ENCODE measurements at regions not wholly inside any gene's neighbourhood (a gene's known extent, or its start where the extent isn't known, plus 50 kb on each side); places are given as distances from the start of the nearest gene placed in this dataset.

DNA sequence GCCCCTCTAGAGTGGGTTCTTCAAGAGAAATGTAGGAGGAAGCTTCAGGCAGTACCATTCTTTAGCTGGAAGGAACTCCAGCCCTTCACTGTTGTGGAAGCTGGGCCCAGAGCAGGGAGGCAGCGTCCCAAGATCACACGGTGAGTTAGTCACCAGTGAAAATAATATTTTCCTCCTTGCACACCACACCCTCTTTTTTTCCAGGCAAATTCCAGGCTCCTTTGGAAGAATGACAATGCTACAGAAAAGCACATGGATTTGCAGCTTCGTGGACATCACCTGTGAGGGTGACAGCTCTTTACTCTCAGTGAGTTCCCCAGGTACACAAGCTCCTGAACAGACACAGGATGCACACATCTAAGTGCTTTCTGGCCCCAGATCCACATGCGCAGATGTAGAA lies 157.1 kb downstream of the COL6A3 start:
- BruUV-seq (replicated peaks): no TSS peak
- Histone ChIP-seq H3K9me2 (ENCODE audit: insufficient read depth) (no peaks in the 10 kb centered on the region), H4K20me1 (ENCODE audit: insufficient read depth) (no peaks in the 10 kb centered on the region), H3F3A (ENCODE audit: insufficient read depth, low read depth) (peaks cover 15% of the 10 kb centered on the region; the same call in 1 of the 2 replicates), H3K4me3 (no peak overlapping the region), H3K27me3 (ENCODE audit: insufficient read depth, low read depth) (no peaks in the 10 kb centered on the region), H2AFZ (no peak overlapping the region), H3K79me2 (ENCODE audit: low read depth) (no peaks in the 10 kb centered on the region), H3K27ac (no peak overlapping the region), H3K4me2 (no peak overlapping the region), H3K9me3 (ENCODE audit: insufficient read depth, low read depth) (peaks cover 3% of the 10 kb centered on the region; the same call in 1 of the 2 replicates), H3K36me3 (ENCODE audit: low read depth) (no peaks in the 10 kb centered on the region), H3K4me1 (replicated peaks; ENCODE audit: insufficient read depth) (peaks cover 24% of the 10 kb centered on the region)
- CTCF ChIA-PET: interaction anchor here (1.1 kb wide), 1 partner anchor 91 kb away, joined by 3 read pairs; no protein-coding TSS in a partner anchor
- no peak for TF ChIP-seq EZH2 (IDR thresholded peaks at IDR 0.05; ENCODE audit: low read depth)
- TF ChIP-seq, protein P1, sequence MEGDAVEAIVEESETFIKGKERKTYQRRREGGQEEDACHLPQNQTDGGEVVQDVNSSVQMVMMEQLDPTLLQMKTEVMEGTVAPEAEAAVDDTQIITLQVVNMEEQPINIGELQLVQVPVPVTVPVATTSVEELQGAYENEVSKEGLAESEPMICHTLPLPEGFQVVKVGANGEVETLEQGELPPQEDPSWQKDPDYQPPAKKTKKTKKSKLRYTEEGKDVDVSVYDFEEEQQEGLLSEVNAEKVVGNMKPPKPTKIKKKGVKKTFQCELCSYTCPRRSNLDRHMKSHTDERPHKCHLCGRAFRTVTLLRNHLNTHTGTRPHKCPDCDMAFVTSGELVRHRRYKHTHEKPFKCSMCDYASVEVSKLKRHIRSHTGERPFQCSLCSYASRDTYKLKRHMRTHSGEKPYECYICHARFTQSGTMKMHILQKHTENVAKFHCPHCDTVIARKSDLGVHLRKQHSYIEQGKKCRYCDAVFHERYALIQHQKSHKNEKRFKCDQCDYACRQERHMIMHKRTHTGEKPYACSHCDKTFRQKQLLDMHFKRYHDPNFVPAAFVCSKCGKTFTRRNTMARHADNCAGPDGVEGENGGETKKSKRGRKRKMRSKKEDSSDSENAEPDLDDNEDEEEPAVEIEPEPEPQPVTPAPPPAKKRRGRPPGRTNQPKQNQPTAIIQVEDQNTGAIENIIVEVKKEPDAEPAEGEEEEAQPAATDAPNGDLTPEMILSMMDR (conservative IDR thresholded peaks at IDR 0.05): no peak
- POLR2A ChIA-PET (ENCODE audit: unreplicated experiment): no interaction called here
- intact Hi-C loops (cut with micrococcal nuclease; ENCODE audit: unreplicated experiment): no loop called here
- DNase-seq: no peak

DNA sequence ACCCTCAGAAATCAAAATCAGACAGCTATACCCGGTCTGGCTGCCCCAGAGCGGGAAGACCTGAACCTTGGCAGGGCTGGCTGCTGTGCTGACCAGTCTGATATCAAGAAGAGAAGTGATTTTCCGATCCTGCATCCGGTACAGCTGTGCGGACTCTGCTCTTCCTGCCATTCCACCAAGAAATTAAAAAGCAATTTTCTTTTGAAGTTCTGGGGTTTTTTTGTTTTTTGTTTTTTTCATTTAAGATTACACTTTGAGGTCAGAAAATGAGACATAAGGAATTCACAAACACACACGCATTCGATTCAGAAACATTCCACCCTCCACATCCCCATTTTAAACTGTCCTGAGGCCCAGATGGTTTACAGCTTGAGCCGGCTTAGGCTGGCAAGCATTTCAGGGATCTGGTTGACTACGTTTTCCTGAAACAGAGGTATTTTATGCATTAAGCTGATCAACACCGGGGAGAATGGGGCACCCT lies 156.5 kb downstream of the COL6A3 start:
- Histone ChIP-seq H3K9me2 (ENCODE audit: insufficient read depth) (no peaks in the 10 kb centered on the region), H3K27ac (no peak overlapping the region), H3K4me3 (no peak overlapping the region), H2AFZ (no peak overlapping the region), H3K4me2 (no peak overlapping the region), H3F3A (ENCODE audit: insufficient read depth, low read depth) (peaks cover 18% of the 10 kb centered on the region), H3K27me3 (ENCODE audit: insufficient read depth, low read depth) (no peaks in the 10 kb centered on the region), H3K36me3 (ENCODE audit: low read depth) (no peaks in the 10 kb centered on the region), H4K20me1 (ENCODE audit: insufficient read depth) (no peaks in the 10 kb centered on the region), H3K4me1 (replicated peaks; ENCODE audit: insufficient read depth) (peaks cover 19% of the 10 kb centered on the region), H3K9me3 (ENCODE audit: insufficient read depth, low read depth) (peaks cover 3% of the 10 kb centered on the region; the same call in 1 of the 2 replicates), H3K79me2 (ENCODE audit: low read depth) (no peaks in the 10 kb centered on the region)
- ChIA-PET POLR2A (ENCODE audit: unreplicated experiment) (no interaction called here), CTCF (interaction anchor here (1.0 kb wide), 1 partner anchor 152 kb away, joined by 3 read pairs; no protein-coding TSS in a partner anchor)
- TF ChIP-seq, protein P1 (conservative IDR thresholded peaks at IDR 0.05): no peak
- TF ChIP-seq EZH2 (IDR thresholded peaks at IDR 0.05; ENCODE audit: low read depth): no peak
- no peak for DNase-seq
- no TSS peak for BruUV-seq (replicated peaks)
- intact Hi-C loops (cut with micrococcal nuclease; ENCODE audit: unreplicated experiment): no loop called here

DNA sequence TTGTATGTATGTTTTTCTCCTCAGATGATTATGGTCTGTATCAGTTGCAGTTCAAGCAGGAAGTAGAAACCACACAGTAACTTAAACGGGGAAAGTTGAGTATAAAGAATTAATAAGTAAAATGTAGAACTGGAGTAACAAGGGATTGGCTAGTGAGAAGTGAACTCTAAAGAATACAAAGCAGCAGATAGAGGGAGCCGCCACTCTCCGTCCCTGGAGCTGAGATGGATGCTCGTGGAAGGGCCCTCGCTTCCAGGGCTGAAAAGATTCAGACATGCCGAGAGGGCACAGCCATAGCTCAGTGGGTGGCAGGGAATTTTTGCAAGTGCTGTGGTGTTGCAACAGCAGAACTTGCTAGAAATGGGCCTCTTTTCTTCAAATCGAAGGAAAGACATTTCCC lies 155.8 kb downstream of the COL6A3 start:
- Histone ChIP-seq H3K4me1 (replicated peaks; ENCODE audit: insufficient read depth) (peaks cover 19% of the 10 kb centered on the region), H3F3A (ENCODE audit: insufficient read depth, low read depth) (peaks cover 19% of the 10 kb centered on the region), H3K27ac (no peak overlapping the region), H3K79me2 (ENCODE audit: low read depth) (no peaks in the 10 kb centered on the region), H4K20me1 (ENCODE audit: insufficient read depth) (no peaks in the 10 kb centered on the region), H3K27me3 (ENCODE audit: insufficient read depth, low read depth) (no peaks in the 10 kb centered on the region), H3K4me3 (no peak overlapping the region), H3K4me2 (no peak overlapping the region), H3K36me3 (ENCODE audit: low read depth) (no peaks in the 10 kb centered on the region), H2AFZ (no peak overlapping the region), H3K9me3 (ENCODE audit: insufficient read depth, low read depth) (peaks cover 3% of the 10 kb centered on the region; the same call in 1 of the 2 replicates), H3K9me2 (ENCODE audit: insufficient read depth) (no peaks in the 10 kb centered on the region)
- DNase-seq: no peak
- TF ChIP-seq, protein P1 (conservative IDR thresholded peaks at IDR 0.05): no peak
- no peak for TF ChIP-seq EZH2 (IDR thresholded peaks at IDR 0.05; ENCODE audit: low read depth)
- ChIA-PET CTCF (interaction anchor here (1.0 kb wide), 1 partner anchor 152 kb away, joined by 3 read pairs; no protein-coding TSS in a partner anchor), POLR2A (ENCODE audit: unreplicated experiment) (no interaction called here)
- BruUV-seq (replicated peaks): no TSS peak
- intact Hi-C loops (cut with micrococcal nuclease; ENCODE audit: unreplicated experiment): no loop called here
